Activated naive CD8-positive, alpha-beta T cell (primary cell): ENCODE measurements at regions not wholly inside any gene's neighbourhood (a gene's known extent, or its start where the extent isn't known, plus 50 kb on each side); places are given as distances from the start of the nearest gene placed in this dataset.
"Not testable (repeated sequence)": the region's sequence is repeated elsewhere in the genome, so short reads cannot be mapped to it uniquely, and the experiment has no call there.

Experiments
- H3K27ac Mint-ChIP-seq: one replicate; pipeline ENCODE4 v1.8.0; 2021; ENCODE audit warnings: mixed read lengths
- H3K27me3 Mint-ChIP-seq: one replicate; pipeline ENCODE4 v1.8.0; 2021; ENCODE audit warnings: mixed read lengths
- H3K36me3 Mint-ChIP-seq: one replicate; pipeline ENCODE4 v1.8.0; 2021; ENCODE audit warnings: mixed read lengths
- H3K4me1 Mint-ChIP-seq: one replicate; pipeline ENCODE4 v1.8.0; 2021; ENCODE audit warnings: low read depth, mixed read lengths
- H3K4me3 Mint-ChIP-seq: one replicate; pipeline ENCODE4 v1.8.0; 2021; ENCODE audit warnings: mild to moderate bottlenecking, mixed read lengths
- H3K9me3 Mint-ChIP-seq: one replicate; pipeline ENCODE4 v1.8.0; 2021; ENCODE audit warnings: low read depth, mixed read lengths

- H3K36me3 Mint-ChIP-seq: no peaks in the 10 kb centered on the region
- peak overlapping the region; percentile 67 for H3K4me3 Mint-ChIP-seq
- peaks cover 1% of the 10 kb centered on the region for H3K27me3 Mint-ChIP-seq
- no peak overlapping the region for H3K27ac Mint-ChIP-seq
- peaks cover 6% of the 10 kb centered on the region for H3K9me3 Mint-ChIP-seq
- peaks cover 4% of the 10 kb centered on the region for H3K4me1 Mint-ChIP-seq
Observed at GRCh38 chr5:1724822-1725602, 74.6 kb downstream of the MRPL36 start.

GRCh38 chr5:1723957-1724821 is 75.4 kb downstream of the MRPL36 start:
- H3K27me3 Mint-ChIP-seq: peaks cover 1% of the 10 kb centered on the region
- H3K36me3 Mint-ChIP-seq: no peaks in the 10 kb centered on the region
- H3K4me1 Mint-ChIP-seq: peaks cover 4% of the 10 kb centered on the region
- peaks cover 14% of the 10 kb centered on the region for H3K9me3 Mint-ChIP-seq
- H3K4me3 Mint-ChIP-seq: peak overlapping the region; percentile 67
- no peak overlapping the region for H3K27ac Mint-ChIP-seq

DNA sequence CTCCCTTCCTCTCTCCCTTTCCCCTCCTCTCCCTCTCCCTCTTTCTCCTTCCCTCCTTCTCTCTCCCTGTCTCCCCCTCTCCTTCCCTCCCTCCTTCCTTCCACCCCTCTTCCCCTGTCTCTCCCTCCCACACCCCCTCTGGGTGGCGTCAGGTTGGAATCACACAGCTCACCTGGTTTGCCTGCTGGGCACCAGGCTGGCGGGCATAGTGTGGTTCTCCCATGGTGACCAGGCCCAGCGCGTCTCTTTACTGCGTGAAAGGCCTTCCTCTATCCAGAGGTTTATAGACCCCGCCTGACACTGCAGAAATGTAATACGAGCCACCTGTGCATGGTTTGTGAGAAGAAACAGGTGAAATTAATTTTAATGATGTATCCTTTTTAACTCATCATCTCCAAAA is 76.2 kb downstream of the MRPL36 start:
- no peak overlapping the region for H3K4me3 Mint-ChIP-seq
- no peak overlapping the region for H3K27ac Mint-ChIP-seq
- peaks cover 1% of the 10 kb centered on the region for H3K27me3 Mint-ChIP-seq
- peaks cover 21% of the 10 kb centered on the region for H3K9me3 Mint-ChIP-seq
- peaks cover 4% of the 10 kb centered on the region for H3K4me1 Mint-ChIP-seq
- H3K36me3 Mint-ChIP-seq: no peaks in the 10 kb centered on the region

DNA sequence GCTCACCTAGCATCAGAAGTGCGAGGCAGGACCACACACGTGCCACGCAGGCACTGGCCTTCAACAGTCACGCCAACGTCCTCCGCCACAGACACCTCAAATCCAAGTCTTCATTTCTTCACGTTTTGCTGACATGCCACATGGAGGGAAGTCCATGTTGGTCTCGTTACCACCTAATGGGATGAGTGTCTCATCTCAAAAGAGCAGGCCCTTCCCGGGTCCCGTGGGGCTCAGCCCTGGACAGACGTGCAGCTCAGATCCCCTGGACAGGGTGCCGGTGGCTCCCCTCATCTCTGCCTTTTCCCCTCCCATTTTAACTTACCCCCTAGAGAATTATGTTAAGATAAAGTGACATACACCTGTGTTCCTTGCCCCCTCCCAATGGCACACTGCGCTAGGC is 76.8 kb downstream of the MRPL36 start:
- H3K27me3 Mint-ChIP-seq: peaks cover 1% of the 10 kb centered on the region
- H3K36me3 Mint-ChIP-seq: peaks cover 3% of the 10 kb centered on the region

DNA sequence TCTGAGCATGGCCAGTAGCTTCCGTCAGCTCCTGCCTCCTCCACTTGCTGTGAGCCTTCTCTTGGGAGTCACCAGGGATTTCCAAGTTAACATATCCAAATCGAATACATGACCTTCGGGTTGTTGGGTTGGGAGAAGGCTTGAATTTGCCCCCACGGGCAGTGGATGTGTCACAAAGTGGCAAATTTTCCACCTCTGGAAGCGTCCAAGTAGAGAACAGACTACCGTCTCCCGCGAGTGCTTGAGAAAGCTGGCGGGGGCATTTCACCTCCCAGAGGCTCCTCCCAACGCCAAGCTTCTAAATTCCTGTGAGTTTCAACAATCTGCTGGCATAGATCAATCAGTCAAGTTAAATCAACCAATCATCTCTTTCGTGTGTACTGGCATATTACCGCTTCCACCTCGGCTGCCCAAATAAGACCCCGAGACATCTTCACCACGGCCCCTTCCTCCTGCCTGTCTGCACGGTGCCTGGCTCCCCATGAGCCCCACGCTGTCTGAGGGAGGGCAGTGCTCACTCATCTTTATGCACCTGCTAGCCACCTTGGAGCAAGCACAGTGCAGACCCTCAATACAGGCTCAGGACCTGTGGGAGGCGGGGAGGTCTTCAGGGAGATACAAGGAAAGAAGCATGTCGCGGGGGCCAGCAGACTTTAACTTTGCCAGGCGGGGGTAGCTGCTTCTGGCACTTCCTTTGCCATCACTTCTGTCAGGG is 79.1 kb downstream of the MRPL36 start:
- H3K36me3 Mint-ChIP-seq: peaks cover 3% of the 10 kb centered on the region
- H3K9me3 Mint-ChIP-seq: peaks cover 26% of the 10 kb centered on the region
- no peak overlapping the region for H3K27ac Mint-ChIP-seq
- H3K27me3 Mint-ChIP-seq: peaks cover 1% of the 10 kb centered on the region
- no peak overlapping the region for H3K4me3 Mint-ChIP-seq
- H3K4me1 Mint-ChIP-seq: peaks cover 3% of the 10 kb centered on the region

More for the DNA sequence above, 76.8 kb downstream of the MRPL36 start:
- H3K4me3 Mint-ChIP-seq: no peak overlapping the region
- H3K27ac Mint-ChIP-seq: no peak overlapping the region
- peaks cover 4% of the 10 kb centered on the region for H3K4me1 Mint-ChIP-seq
- peaks cover 26% of the 10 kb centered on the region for H3K9me3 Mint-ChIP-seq

DNA sequence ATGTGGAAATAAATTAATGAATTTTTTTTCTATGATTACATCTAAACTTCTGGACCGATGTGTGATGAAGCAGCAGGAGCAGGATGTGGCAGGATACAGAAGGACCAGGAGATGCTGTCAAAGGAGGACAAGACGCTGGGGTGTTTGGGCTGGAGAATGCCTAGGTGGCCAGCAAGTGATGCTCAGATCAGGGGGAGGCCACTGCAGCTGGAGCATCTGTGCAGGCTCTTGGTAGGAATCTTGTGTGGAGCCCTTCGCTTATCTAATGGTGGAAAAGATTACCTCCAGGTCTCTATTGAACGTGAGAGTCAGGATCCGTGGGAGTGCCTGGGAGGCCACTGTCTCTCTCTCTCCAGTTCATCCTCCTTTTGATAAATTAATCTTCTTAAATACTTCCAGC is 79.8 kb downstream of the MRPL36 start:
- Mint-ChIP-seq H3K4me1 (no peaks in the 10 kb centered on the region), H3K27me3 (peaks cover 1% of the 10 kb centered on the region), H3K9me3 (peaks cover 26% of the 10 kb centered on the region), H3K4me3 (no peak overlapping the region), H3K36me3 (peaks cover 3% of the 10 kb centered on the region), H3K27ac (no peak overlapping the region)

GRCh38 chr5:1718669-1719068 is 81.0 kb downstream of the MRPL36 start:
- Mint-ChIP-seq H3K27me3 (peaks cover 1% of the 10 kb centered on the region), H3K9me3 (peaks cover 26% of the 10 kb centered on the region), H3K36me3 (peaks cover 3% of the 10 kb centered on the region), H3K4me3 (no peak overlapping the region), H3K27ac (no peak overlapping the region), H3K4me1 (no peaks in the 10 kb centered on the region)

- not testable (repeated sequence) for H3K27ac Mint-ChIP-seq, H3K27me3 Mint-ChIP-seq, H3K36me3 Mint-ChIP-seq, H3K9me3 Mint-ChIP-seq
- Mint-ChIP-seq H3K4me3 (peak overlapping the region; percentile 72), H3K4me1 (peaks cover 11% of the 10 kb centered on the region)
Observed at GRCh38 chr5:1710091-1710490, 89.5 kb downstream of the MRPL36 start.

DNA sequence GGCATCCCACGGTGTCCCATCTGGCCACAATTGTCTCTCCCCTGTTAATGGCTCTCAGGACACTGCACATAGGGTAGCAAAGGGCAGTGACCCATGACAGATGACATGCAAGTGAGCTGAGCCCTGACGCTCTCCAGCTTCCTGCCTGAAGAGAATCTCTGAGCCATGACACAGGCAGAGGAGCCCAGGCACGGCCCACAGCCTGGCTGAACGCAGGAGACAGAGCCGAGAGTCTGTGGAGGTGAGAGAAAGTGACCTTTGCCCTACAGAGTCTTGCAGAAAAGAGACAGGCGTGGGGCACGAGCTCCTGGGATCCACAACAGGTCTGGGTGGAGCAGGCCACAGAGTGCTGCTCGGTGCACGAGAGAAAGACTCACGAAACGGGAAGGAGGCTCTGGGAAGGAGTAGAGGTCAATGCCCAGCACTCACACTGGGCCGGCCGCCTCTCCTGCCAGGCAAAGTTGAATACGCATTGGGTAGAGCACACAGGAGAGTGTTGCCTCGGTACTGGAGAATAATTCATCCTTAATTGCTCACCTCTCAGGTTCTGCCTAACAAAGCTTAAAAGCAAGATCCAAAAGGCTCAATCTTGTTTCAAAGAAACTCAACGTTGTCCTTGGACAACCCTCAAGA is 90.3 kb downstream of the MRPL36 start:
- H3K27ac Mint-ChIP-seq: no peak overlapping the region
- H3K9me3 Mint-ChIP-seq: no peaks in the 10 kb centered on the region
- H3K4me3 Mint-ChIP-seq: peak overlapping the region; percentile 72
- peaks cover 11% of the 10 kb centered on the region for H3K4me1 Mint-ChIP-seq
- H3K36me3 Mint-ChIP-seq: no peaks in the 10 kb centered on the region
- peaks cover 2% of the 10 kb centered on the region for H3K27me3 Mint-ChIP-seq

DNA sequence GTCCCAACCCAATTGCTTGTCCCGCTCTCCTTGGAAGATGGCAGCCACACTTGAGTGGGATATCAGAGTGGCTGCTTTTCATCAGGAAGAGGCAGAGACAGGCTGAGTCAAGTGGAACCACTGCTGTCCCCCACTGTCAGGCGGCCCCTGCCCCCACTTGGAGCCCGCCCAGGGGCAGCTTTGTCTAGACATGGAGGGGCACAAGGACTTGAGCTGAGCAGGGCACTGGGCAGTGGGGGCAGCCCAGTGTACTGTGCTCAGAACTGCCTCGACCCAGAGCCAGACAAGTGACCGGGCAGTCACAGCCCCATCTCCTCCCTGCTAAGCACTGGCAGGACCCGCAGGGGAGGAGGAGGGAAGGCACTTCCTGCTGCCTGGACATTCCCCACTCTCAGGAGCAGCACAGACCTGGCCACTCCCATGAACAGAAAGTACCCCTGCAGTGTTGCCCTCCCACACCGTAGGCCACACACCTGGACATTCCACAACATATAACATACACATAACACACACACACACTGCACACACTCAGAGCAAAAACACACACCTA is 91.0 kb downstream of the MRPL36 start:
- no peak overlapping the region for H3K27ac Mint-ChIP-seq
- H3K4me3 Mint-ChIP-seq: peak overlapping the region; percentile 72
- peaks cover 2% of the 10 kb centered on the region for H3K27me3 Mint-ChIP-seq
- no peaks in the 10 kb centered on the region for H3K36me3 Mint-ChIP-seq
- no peaks in the 10 kb centered on the region for H3K9me3 Mint-ChIP-seq
- peaks cover 11% of the 10 kb centered on the region for H3K4me1 Mint-ChIP-seq

GRCh38 chr5:1707467-1707866 is 92.2 kb downstream of the MRPL36 start:
- no peak overlapping the region for H3K4me3 Mint-ChIP-seq
- H3K27ac Mint-ChIP-seq: no peak overlapping the region
- H3K4me1 Mint-ChIP-seq: peaks cover 11% of the 10 kb centered on the region
- peaks cover 2% of the 10 kb centered on the region for H3K27me3 Mint-ChIP-seq
- H3K9me3 Mint-ChIP-seq: no peaks in the 10 kb centered on the region
- no peaks in the 10 kb centered on the region for H3K36me3 Mint-ChIP-seq

- peaks cover 11% of the 10 kb centered on the region for H3K4me1 Mint-ChIP-seq
- H3K27me3 Mint-ChIP-seq: peaks cover 2% of the 10 kb centered on the region
- H3K9me3 Mint-ChIP-seq: no peaks in the 10 kb centered on the region
- H3K4me3 Mint-ChIP-seq: no peak overlapping the region
- H3K36me3 Mint-ChIP-seq: no peaks in the 10 kb centered on the region
- no peak overlapping the region for H3K27ac Mint-ChIP-seq
Observed at GRCh38 chr5:1706428-1706827, 93.2 kb downstream of the MRPL36 start.

DNA sequence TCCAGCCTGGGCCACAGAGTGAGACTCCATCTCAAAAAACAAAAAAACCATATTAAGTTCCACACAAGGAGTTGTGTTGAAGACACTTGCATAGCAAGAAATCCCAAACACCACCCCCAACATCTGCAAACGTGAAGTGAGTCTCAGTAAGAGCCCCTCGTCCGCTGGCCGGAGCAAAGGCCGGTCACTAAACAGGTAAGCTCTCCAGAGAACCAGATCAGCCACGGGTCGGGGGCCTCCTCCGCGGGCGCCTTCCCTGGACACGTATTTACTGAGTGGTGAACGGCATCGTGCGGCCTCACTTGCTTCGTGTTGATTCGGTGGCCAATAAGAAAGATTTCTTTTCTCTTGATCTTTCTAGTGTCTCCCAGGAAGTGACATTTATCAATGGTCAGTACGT is 93.6 kb downstream of the MRPL36 start:
- Mint-ChIP-seq H3K27me3 (peaks cover 2% of the 10 kb centered on the region), H3K4me3 (no peak overlapping the region), H3K27ac (no peak overlapping the region), H3K4me1 (peaks cover 11% of the 10 kb centered on the region), H3K9me3 (no peaks in the 10 kb centered on the region), H3K36me3 (no peaks in the 10 kb centered on the region)

GRCh38 chr5:1704676-1705075 is 95.0 kb downstream of the MRPL36 start:
- Mint-ChIP-seq H3K9me3 (no peaks in the 10 kb centered on the region), H3K4me1 (peaks cover 12% of the 10 kb centered on the region), H3K36me3 (no peaks in the 10 kb centered on the region), H3K4me3 (no peak overlapping the region), H3K27me3 (peaks cover 2% of the 10 kb centered on the region), H3K27ac (no peak overlapping the region)
